A673 (cell line): ENCODE measurements at regions not wholly inside any gene's neighbourhood (a gene's known extent, or its start where the extent isn't known, plus 50 kb on each side); places are given as distances from the start of the nearest gene placed in this dataset.

Experiments used
- BruUV-seq: library from RNA; stranded (reverse); fragments of 400-500 nt; replicated peaks from 2 replicates; lab custom pipeline; 2021; lab: Mats Ljungman, UMichigan
- CTCF ChIA-PET: fragments of 300-600 bp; sonication (Branson Sonifier 250); formaldehyde crosslinking; loops from one replicate; lab custom pipeline; 2022; ENCODE audit warnings: antibody characterized with exemption; lab: Charles Lee
- POLR2A ChIA-PET: fragments of 300-600 bp; sonication (Branson Sonifier 250); formaldehyde crosslinking; loops from one replicate; lab custom pipeline; 2022; ENCODE audit warnings: antibody characterized with exemption; ENCODE audit not compliant: low non-redundant PET; lab: Charles Lee
- DNase-seq: peaks from one replicate; pipeline ENCODE4 v3.0.0-alpha.2; 2015; ENCODE audit warnings: low spot score
- H3K27ac ChIP-seq: fragments of 200-600 bp; sonication (generic); 2 replicates; pipeline ENCODE4 v1.5.1; 2016; ENCODE audit warnings: mixed run types, low read depth, mild to moderate bottlenecking, mixed read lengths, antibody characterized with exemption, low read length; ENCODE audit not compliant: poor library complexity, severe bottlenecking
- H3K27me3 ChIP-seq: fragments of 200-600 bp; sonication (generic); replicated peaks from 2 replicates; pipeline ENCODE4 v1.6.1; 2017; ENCODE audit warnings: mixed run types, low read depth, mild to moderate bottlenecking, mixed read lengths, antibody characterized with exemption, low read length; ENCODE audit not compliant: insufficient read depth, poor library complexity
- H3K36me3 ChIP-seq: fragments of 200-600 bp; sonication (generic); 2 replicates; pipeline ENCODE4 v1.6.1; 2016; ENCODE audit warnings: mixed run types, mild to moderate bottlenecking, mixed read lengths, antibody characterized with exemption, low read length; ENCODE audit not compliant: insufficient read depth, poor library complexity, severe bottlenecking
- H3K4me1 ChIP-seq: fragments of 200-600 bp; sonication (generic); 2 replicates; pipeline ENCODE4 v1.6.1; 2017; ENCODE audit warnings: mixed run types, mild to moderate bottlenecking, mixed read lengths, antibody characterized with exemption, low read length; ENCODE audit not compliant: insufficient read depth, poor library complexity, severe bottlenecking
- H3K4me3 ChIP-seq: fragments of 200-600 bp; sonication (generic); 2 replicates; pipeline ENCODE4 v1.5.1; 2016; ENCODE audit warnings: low read depth, mixed run types, mild to moderate bottlenecking, mixed read lengths, low read length; ENCODE audit not compliant: poor library complexity, severe bottlenecking
- H3K9me3 ChIP-seq: fragments of 200-600 bp; sonication (generic); 2 replicates; pipeline ENCODE4 v1.6.1; 2016; ENCODE audit warnings: mixed run types, low read depth, mild to moderate bottlenecking, mixed read lengths, antibody characterized with exemption, low read length; ENCODE audit not compliant: poor library complexity, severe bottlenecking
- EZH2 ChIP-seq: fragments of 200-600 bp; sonication (generic); IDR thresholded peaks from 2 replicates; pipeline ENCODE4 v1.6.1; 2017; ENCODE audit warnings: borderline replicate concordance, low read depth, mild to moderate bottlenecking, mixed read lengths, antibody characterized with exemption, low read length; ENCODE audit not compliant: poor library complexity, severe bottlenecking
- intact Hi-C: fragments of 100-400 bp; cut with micrococcal nuclease; formaldehyde crosslinking; loops from one replicate; pipeline ENCODE4 v1.10.0; 2022; ENCODE audit not compliant: unreplicated experiment
- TF ChIP-seq, protein P1 (sequence below): fragments of 300-800, 200-600 bp; sonication (generic); conservative IDR thresholded peaks from 2 replicates; pipeline ENCODE4 v1.5.1; 2017; ENCODE audit warnings: low read depth, mild to moderate bottlenecking, antibody characterized with exemption, low read length, moderate library complexity, mixed read lengths

DNA sequence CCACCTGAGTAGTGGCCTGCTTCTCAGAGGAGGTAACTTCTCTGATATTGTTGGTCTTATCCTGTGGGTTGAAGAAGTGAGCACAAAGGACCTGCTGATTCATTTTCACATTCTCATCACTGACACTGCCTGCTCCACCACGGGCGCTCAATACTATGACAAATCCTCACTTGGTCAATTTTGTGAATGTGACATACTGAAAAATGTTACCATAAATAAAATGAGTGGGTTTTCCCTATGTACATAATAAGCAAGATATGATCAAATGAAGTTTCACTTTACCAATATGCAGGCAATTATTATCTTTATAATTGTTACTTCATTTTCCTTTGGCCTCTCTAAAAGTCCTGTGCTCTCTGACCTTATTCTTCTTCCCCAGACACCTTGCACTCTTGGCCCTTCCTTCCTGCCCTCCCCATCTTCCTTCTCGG lies 71.5 kb upstream of the RIPOR2 start:
- POLR2A ChIA-PET: no interaction called here
- intact Hi-C loops: no loop called here
- DNase-seq: no peak
- CTCF ChIA-PET: no interaction called here
- TF ChIP-seq, protein P1, sequence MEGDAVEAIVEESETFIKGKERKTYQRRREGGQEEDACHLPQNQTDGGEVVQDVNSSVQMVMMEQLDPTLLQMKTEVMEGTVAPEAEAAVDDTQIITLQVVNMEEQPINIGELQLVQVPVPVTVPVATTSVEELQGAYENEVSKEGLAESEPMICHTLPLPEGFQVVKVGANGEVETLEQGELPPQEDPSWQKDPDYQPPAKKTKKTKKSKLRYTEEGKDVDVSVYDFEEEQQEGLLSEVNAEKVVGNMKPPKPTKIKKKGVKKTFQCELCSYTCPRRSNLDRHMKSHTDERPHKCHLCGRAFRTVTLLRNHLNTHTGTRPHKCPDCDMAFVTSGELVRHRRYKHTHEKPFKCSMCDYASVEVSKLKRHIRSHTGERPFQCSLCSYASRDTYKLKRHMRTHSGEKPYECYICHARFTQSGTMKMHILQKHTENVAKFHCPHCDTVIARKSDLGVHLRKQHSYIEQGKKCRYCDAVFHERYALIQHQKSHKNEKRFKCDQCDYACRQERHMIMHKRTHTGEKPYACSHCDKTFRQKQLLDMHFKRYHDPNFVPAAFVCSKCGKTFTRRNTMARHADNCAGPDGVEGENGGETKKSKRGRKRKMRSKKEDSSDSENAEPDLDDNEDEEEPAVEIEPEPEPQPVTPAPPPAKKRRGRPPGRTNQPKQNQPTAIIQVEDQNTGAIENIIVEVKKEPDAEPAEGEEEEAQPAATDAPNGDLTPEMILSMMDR: no peak
- TF ChIP-seq EZH2: no peak
- H3K4me1 ChIP-seq: no peaks in the 10 kb centered on the region
- H3K27me3 ChIP-seq: no peaks in the 10 kb centered on the region
- no peak overlapping the region for H3K27ac ChIP-seq
- BruUV-seq: no TSS peak
- H3K36me3 ChIP-seq: no peaks in the 10 kb centered on the region
- H3K9me3 ChIP-seq: no peaks in the 10 kb centered on the region
- no peak overlapping the region for H3K4me3 ChIP-seq

DNA sequence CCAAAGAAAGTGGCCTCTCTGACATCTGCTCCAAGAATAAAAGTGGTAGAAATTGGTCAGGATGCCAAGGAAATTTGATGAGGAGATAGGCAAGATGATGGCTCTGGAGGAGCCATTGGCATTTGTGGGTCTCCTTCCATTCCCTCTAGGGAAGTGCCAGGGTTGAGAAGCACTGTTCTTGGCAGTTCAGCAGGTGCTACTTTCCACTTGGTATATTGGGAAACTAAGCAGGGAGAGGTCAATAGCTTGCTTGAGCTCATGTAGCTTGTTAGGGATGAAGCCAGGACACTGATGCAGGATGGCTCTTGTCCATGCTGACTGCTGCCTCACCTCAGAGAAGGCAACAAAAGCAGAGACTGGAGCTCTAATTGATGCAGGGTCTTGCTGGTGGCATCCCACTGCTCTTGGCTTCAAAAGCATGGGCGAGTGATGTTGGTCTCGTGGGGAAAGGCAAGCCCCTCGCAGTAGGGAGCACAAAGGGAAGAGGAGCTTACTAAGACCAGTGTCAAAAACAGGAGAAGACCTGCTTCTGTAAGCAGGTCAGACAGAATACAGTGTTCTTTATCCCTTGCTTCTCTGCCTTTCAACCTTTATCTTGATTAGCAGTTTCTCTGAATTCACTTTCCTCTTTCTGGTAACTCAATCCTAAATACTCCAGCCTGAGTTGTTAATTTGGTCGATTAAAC lies 73.1 kb upstream of the RIPOR2 start:
- H3K4me3 ChIP-seq: no peak overlapping the region
- H3K27ac ChIP-seq: no peak overlapping the region
- DNase-seq: no peak
- no peaks in the 10 kb centered on the region for H3K9me3 ChIP-seq
- no peaks in the 10 kb centered on the region for H3K27me3 ChIP-seq
- intact Hi-C loops: no loop called here
- no TSS peak for BruUV-seq
- CTCF ChIA-PET: interaction anchor here (0.6 kb wide), 1 partner anchor 25 kb away, joined by 12 read pairs; no protein-coding TSS in a partner anchor
- TF ChIP-seq EZH2: no peak
- TF ChIP-seq, protein P1: no peak
- no peaks in the 10 kb centered on the region for H3K4me1 ChIP-seq
- POLR2A ChIA-PET: no interaction called here
- H3K36me3 ChIP-seq: no peaks in the 10 kb centered on the region

DNA sequence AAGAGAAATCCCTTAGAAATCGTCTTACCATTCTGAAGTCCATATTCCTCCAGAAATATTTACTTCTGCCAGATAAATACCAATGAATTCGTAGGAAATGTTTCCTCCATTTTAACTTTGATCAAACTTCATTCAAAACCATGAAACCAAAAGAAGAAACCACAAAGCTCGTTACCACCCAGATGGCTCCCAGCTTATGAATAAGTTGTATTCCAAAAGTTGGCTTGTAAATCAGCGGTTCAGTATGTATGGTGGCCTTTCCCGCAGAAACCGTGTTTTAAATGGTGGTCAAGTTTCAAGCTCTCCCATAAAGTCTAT lies 73.6 kb upstream of the RIPOR2 start:
- Histone ChIP-seq H3K36me3 (no peaks in the 10 kb centered on the region), H3K4me1 (no peaks in the 10 kb centered on the region), H3K27ac (no peak overlapping the region), H3K9me3 (no peaks in the 10 kb centered on the region), H3K27me3 (no peaks in the 10 kb centered on the region), H3K4me3 (no peak overlapping the region)
- ChIA-PET CTCF (no interaction called here), POLR2A (no interaction called here)
- no TSS peak for BruUV-seq
- TF ChIP-seq, protein P1: no peak
- TF ChIP-seq EZH2: no peak
- intact Hi-C loops: no loop called here
- no peak for DNase-seq
